HG03571 (cell line): ENCODE measurements at regions not wholly inside any gene's neighbourhood (a gene's known extent, or its start where the extent isn't known, plus 50 kb on each side); places are given as distances from the start of the nearest gene placed in this dataset.

ENCODE experiments used
- ATAC-seq: cut with Tn5 transposase; IDR thresholded peaks from one replicate; pipeline ENCODE4 v1.9.1; 2021; ENCODE audit not compliant: unreplicated experiment

- ATAC-seq: no peak
Observed at GRCh38 chr16:27679899-27680298, 130.0 kb downstream of the KATNIP start.

- ATAC-seq: no peak
Observed at GRCh38 chr16:27681681-27682080, 131.7 kb downstream of the KATNIP start.

- ATAC-seq: no peak
Observed at GRCh38 chr16:27684047-27684446, 134.1 kb downstream of the KATNIP start.

GRCh38 chr16:27685807-27686206 is 135.9 kb downstream of the KATNIP start:
- ATAC-seq: no peak

DNA sequence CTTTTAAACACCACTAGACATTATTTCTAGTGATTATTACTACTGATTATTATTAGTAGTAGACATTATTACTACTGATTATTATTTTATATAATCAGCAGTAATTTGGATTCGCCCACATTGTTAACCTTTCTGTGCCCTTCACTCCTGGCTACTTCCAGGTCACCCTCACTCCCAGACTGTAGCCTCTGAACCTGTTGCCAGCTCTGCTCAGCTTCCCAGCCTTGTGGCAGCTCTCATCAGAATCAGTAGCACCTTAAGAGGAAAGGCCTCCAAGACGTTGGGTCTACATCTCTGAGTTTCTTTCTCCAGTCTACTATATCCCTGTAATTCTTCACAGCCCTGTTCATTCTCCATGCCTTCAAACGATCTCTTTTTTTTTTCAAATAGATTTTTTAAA is 137.0 kb downstream of the KATNIP start:
- ATAC-seq: no peak

DNA sequence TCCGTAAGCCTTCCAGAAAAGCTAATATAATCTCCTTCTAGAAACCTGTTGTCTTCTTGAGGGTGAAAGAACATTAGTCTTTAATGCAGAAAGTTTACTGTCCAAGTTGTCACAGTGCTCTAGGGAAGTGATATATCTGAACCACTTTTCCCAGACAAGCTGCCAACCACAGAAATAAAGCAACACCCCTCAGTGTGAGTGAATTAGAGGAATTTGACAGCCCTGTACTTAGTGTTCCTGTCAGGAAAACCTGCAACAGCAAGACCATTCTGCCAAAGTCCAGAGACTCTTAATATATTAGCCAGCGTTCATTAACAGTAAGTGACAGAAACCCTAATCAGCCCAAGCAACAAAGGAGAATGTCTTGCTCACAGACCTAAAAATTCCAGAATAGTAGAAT is 137.7 kb downstream of the KATNIP start:
- ATAC-seq: no peak

DNA sequence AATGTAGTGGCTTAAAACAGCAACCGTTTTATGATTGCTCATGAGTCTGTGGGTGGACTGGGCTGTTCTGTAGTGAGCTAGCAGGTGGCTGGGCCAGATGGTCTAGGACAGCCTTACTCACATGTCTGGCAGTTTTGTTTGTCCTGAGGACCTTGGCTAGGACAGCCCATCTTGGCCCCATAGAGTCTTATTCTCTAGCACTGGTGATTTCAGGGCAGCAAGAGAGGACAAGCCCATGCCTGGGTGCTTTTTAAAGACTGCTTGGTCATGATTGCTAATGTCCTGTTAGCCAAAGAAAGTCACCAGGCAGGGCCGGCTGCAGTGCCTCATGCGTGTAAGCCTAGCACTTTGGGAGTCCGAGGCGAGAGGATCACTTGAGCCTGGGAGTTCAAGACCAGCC is 139.8 kb downstream of the KATNIP start:
- ATAC-seq: no peak

DNA sequence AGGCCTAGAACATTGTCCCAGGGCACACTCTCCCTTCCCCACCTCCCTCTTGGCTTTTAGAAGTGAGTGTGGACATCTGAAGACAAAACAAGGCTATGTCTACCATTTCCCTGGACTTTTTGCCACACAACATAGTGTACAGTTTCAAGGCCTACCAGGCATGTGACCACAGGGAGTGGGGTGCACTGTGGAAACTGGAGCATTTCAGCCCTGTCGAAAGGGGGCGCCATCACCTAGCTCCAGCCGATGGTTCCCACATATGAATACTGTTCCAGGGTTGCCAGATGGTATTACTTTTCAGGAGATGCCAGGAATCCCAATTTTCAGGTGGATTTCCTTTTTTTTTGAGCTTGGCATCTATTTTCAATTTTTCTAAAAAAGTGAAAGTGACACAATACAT is 140.7 kb downstream of the KATNIP start:
- ATAC-seq: no peak

DNA sequence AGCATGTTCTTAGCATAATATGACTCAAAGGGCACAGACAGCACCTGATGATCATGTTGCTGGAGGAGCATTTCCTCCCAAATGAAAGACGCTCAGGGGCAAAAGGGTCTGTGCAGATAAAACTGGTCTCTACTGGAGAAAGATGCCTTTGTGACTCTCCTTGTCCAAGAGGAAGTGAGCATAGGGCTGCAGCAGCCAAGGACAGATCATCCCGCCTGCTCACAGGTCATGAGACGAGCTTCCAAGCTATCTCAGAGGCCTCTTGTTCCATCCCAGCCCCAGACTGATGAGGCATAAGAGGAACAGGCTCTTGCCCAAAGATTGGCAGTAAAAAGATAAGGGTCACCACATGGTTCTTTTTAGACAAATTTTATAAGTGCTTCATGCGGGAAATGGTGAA is 141.8 kb downstream of the KATNIP start:
- no peak for ATAC-seq

DNA sequence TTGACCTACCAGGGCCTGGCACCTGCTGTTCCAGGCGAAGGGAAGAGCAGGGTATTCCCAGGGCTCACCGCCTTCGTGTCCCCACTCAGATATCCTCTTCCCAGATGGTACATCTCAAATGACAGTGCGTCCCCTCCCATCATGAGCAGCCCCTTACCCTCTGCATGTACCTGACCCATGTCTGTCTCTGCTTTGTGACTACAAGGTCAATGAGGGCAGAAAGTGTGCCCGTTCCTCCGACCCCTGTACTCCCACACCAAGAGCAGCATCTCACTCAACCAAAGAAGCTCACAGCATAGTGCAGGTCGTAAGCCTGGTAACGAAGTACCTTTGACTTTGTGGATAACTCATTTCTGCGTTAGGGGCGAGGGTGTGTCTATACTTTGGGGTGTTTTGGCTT is 142.6 kb downstream of the KATNIP start:
- no peak for ATAC-seq

GRCh38 chr16:27695161-27695560 is 145.2 kb downstream of the KATNIP start:
- ATAC-seq: no peak

GRCh38 chr16:27698266-27698665 is 148.3 kb downstream of the KATNIP start:
- ATAC-seq: no peak

GRCh38 chr16:27698746-27699145 is 148.8 kb downstream of the KATNIP start:
- ATAC-seq: no peak

GRCh38 chr16:27699540-27699939 is 149.6 kb downstream of the KATNIP start:
- no peak for ATAC-seq

DNA sequence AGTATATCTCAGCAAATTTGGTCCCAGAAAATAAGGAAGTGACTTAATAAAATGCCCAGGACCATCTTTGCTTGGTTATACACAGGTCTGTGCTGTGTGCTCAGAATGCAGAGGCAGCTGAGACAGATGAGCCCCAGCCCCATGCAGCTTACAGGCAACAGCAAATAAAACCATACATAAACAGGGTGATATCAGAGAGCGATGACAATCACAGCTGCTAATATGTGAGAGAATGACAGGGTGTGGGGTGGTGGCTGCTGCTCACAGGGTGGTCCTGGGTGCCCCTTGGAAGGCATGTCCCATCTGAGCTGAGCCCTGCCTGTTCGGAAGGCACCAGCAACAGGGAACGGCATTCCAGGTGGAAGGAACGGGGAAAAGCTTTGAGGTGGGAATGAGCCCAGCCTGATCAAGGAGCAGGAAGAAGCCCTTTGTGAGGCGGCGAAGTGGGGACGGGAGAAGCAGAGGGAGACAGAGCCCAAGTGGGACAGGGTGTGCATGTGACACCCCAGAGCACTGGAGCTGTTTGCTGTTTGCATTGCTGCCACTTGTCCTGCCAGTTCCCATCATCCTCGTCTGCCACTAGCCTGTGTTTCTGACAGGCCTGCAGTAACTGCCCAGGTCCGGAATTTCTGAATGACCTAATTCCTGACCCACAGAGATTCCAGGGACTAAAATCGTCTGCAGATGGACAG is 150.5 kb downstream of the KATNIP start:
- ATAC-seq: no peak

DNA sequence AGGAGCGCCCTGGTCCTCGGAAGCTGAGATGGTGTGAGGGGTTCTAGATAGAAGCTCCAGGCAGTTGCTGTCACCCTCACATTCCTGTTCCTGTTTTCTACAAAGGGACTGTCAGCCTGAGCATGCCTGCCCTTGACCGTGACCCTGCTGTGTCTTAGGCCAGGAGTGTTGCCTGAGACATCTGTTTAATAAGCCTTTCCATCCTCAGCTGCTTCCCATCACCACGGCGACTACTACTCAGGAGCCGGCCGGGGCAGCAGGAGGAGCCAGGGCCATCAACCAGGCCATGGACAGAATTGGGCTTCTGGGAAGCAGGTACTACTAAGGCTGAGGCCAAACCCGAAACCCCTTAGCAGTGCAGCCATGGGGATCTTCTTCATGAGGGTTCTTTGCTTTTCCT is 151.4 kb downstream of the KATNIP start:
- ATAC-seq: no peak

GRCh38 chr16:27703121-27703520 is 153.2 kb downstream of the KATNIP start:
- ATAC-seq: no peak

GRCh38 chr16:27703545-27703944 is 153.6 kb downstream of the KATNIP start:
- no peak for ATAC-seq

DNA sequence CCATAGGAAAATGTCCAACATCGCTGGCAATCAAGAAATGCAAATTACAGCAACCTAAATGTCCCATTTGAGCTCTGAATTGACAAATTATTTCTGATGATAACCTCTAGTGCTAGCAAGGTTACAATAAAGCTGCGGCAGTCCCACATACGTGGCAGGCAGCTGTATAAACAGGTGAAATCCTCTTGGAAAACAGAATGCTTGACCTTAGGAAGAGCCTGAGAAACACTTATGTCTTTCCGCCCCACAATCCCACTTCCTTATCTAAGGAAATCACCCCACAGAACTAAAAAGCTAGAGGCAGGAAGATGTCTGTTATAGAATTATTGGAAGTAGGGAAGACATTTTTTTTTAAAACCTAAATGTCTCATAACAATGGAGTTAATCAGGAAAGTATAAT is 154.3 kb downstream of the KATNIP start:
- ATAC-seq: no peak

- no peak for ATAC-seq
Observed at GRCh38 chr16:27706156-27706865, 156.4 kb downstream of the KATNIP start.

DNA sequence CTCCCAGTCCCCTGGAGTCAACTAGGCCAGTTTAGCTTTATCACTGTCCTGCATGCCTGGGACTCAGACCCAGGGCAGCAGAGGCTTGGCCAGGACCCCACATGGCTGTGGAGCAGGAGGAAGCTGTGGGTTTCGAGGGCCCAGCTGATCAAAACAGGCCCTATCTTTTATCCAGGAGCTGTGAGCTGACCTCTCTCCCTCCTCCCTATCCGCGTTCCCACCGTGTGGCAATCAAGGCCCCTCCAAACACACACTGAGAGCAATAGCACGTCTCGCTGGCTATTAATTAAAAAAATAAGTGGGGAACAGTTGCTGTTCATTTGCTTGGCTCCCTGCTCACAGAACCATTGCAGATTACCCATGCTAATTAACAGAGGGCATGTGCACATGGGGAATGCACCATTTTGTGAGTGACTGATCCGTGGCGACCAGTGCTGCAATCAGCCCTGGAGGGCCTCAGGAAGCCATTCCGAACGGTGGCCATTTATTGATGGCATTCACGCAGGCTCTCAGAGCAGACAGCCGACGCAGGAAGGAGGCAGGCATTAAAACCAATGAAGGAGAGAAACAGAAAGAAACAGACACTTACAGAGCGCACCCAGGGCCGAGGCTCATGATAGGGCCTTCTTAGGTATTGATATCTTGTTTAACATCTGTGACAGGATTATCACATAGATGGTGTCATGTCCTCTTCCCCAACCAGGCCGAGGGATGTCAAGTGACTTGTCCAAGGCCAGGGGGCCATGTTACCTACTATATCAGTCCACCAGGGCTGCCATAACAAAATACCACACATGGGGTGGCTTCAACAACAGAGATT is 157.1 kb downstream of the KATNIP start:
- no peak for ATAC-seq

GRCh38 chr16:27708651-27709050 is 158.7 kb downstream of the KATNIP start:
- ATAC-seq: no peak
